Activated T-helper 17 cell treated with anti-CD3 and anti-CD28 coated beads, Interleukin-2, amount 50 U/mL, for 72 hours (primary cell): ENCODE measurements at regions not wholly inside any gene's neighbourhood (a gene's known extent, or its start where the extent isn't known, plus 50 kb on each side); places are given as distances from the start of the nearest gene placed in this dataset.

Source experiments
- ATAC-seq: fragments of 150-1000 bp; cut with Tn5 transposase; replicated peaks from 2 replicates; pipeline ENCODE4 v1.10.0; 2021; ENCODE audit warnings: mild to moderate bottlenecking, moderate library complexity
- H3K27ac Mint-ChIP-seq: one replicate; pipeline ENCODE4 v1.8.0; 2022; ENCODE audit warnings: mixed read lengths
- H3K27me3 Mint-ChIP-seq: one replicate; pipeline ENCODE4 v1.8.0; 2022; ENCODE audit warnings: mixed read lengths
- H3K36me3 Mint-ChIP-seq: one replicate; pipeline ENCODE4 v1.8.0; 2022; ENCODE audit warnings: low read depth, mild to moderate bottlenecking, mixed read lengths
- H3K4me1 Mint-ChIP-seq: one replicate; pipeline ENCODE4 v1.8.0; 2022; ENCODE audit warnings: mixed read lengths
- H3K4me3 Mint-ChIP-seq: one replicate; pipeline ENCODE4 v1.8.0; 2022; ENCODE audit warnings: mild to moderate bottlenecking, mixed read lengths
- H3K9me3 Mint-ChIP-seq: one replicate; pipeline ENCODE4 v1.8.0; 2022; ENCODE audit warnings: mixed read lengths

DNA sequence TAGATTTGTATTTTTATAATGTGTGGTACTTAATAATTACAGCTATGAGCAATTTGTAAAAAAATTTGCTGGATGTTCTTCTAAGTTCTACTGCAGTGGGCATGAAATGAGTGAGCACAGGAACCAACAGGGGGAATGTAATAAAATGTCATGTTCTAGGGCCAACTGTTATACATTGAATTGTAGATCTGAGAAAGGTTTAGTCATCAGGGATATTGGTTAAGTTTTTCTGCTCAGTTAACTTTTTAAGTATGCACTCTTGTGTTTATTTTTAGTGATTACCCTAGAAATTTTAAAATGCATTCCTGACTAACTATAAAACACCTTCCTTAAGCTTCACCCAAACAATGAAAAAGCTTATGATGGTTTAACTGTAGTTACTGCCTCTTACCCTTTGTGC, 101.8 kb downstream of the CAND1 start:
- H3K27ac Mint-ChIP-seq: no peak overlapping the region
- no peaks in the 10 kb centered on the region for H3K4me1 Mint-ChIP-seq
- peaks cover 3% of the 10 kb centered on the region for H3K27me3 Mint-ChIP-seq
- peaks cover 4% of the 10 kb centered on the region for H3K9me3 Mint-ChIP-seq
- H3K36me3 Mint-ChIP-seq: no peaks in the 10 kb centered on the region
- ATAC-seq: no peak
- no peak overlapping the region for H3K4me3 Mint-ChIP-seq

DNA sequence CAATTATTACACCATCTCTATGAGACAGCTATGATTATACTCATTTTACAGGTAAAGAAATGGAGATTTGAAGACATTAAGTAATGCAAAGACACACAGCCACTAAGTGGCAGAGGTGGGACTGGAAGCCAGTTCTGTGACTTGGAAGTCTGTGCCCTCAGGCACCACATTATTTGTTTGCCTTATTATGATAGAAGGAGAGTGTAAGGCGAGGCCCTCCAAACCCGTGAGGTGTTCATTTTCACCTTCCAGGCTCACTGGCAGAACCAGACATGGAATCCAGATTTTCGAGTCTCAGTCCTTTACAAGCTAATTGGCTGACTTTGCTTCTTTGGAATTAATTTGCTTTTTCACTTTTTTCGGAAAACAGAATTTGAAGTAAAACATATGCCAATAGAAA, 107.9 kb downstream of the CAND1 start:
- Mint-ChIP-seq H3K4me1 (no peaks in the 10 kb centered on the region), H3K27ac (no peak overlapping the region), H3K4me3 (no peak overlapping the region), H3K27me3 (peaks cover 10% of the 10 kb centered on the region), H3K36me3 (no peaks in the 10 kb centered on the region), H3K9me3 (peaks cover 4% of the 10 kb centered on the region)
- ATAC-seq: no peak

DNA sequence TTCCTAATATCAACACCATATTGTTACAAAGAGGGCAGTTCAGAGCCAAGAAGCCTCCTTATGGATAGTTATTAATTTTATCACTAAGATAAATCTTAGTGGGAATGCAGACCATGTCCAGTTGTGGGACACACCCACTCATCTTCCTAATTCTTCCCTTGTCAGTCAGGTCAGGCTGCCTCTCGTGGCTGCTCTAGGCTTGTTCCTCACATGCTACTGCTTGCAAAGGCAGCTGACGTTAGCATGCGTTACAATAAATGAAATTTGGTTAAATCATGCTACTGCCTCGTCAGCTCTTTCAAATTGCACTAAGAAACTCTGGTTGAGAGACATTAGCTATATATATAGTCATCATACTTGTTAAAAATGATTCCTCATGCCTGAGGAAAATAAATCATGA, 108.4 kb downstream of the CAND1 start:
- Mint-ChIP-seq H3K27me3 (peaks cover 7% of the 10 kb centered on the region), H3K9me3 (no peaks in the 10 kb centered on the region), H3K4me3 (no peak overlapping the region), H3K36me3 (no peaks in the 10 kb centered on the region), H3K27ac (no peak overlapping the region), H3K4me1 (no peaks in the 10 kb centered on the region)
- no peak for ATAC-seq

DNA sequence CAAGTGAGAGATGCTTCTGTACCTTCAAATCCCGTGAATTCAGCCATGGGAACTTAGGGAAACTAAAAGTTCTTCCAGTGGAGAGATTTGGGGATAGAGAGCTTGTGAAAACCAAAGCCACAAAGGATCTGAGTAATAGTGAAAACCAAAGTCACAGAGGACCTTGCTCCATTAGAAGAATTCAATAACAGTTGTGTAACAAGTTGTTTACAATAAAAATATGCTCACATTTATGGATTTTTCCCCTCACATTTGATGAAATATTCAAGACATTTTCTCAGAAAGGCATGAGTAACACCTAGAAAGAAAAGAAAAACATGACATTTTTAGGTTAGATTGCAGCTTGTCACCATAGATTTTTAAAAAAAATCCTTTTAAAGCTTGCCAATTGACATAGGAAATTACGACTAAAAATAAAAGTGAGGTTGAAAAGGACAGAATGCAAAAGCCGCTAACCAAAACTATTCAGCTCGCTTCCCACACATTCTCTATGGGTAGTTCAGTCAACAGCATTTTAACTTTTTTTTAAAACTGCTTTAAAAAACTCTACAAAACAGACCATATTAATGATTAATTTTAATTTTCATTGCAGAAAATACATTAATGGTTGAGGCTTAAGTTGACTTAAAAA, 113.2 kb downstream of the CAND1 start:
- H3K27me3 Mint-ChIP-seq: peaks cover 10% of the 10 kb centered on the region
- H3K4me3 Mint-ChIP-seq: no peak overlapping the region
- H3K36me3 Mint-ChIP-seq: no peaks in the 10 kb centered on the region
- no peak overlapping the region for H3K27ac Mint-ChIP-seq
- no peaks in the 10 kb centered on the region for H3K9me3 Mint-ChIP-seq
- no peaks in the 10 kb centered on the region for H3K4me1 Mint-ChIP-seq
- ATAC-seq: no peak

DNA sequence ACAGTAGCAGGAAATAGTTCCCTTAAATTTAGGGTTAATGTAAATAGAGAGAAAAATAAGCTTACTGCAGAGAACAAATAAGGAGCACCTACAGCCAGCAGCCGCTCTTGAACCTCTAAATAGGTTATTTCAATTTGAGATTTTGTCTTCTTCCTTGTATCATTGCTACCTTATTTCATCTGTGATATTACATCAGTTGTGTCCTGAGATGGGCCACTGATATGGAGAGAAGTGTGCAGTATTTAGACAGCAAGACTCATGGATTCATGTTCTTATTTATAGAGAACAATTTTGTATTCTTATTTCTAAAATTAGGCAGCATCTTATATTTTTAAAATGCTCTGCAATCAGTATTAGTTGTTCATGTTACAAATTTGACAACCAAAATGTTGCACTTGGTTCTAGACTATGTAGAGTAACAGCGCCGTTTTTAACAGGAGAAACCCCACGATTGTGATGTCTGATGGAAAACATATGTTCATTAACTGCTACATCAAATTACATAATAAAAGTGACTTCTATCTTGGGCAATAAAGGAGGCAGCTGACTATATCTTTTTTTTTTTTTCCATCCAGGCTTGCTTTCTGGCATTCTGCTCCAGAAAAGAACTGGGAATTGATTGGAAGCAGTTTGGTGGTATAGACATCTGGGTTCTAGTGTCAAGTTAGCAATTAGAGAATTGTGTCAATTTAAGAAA, 117.9 kb downstream of the CAND1 start:
- Mint-ChIP-seq H3K27me3 (peaks cover 3% of the 10 kb centered on the region), H3K4me3 (no peak overlapping the region), H3K4me1 (no peaks in the 10 kb centered on the region), H3K36me3 (no peaks in the 10 kb centered on the region), H3K9me3 (no peaks in the 10 kb centered on the region), H3K27ac (no peak overlapping the region)
- ATAC-seq: no peak

GRCh38 chr12:67388331-67389138, 119.4 kb downstream of the CAND1 start:
- no peak for ATAC-seq
- H3K4me3 Mint-ChIP-seq: no peak overlapping the region
- H3K4me1 Mint-ChIP-seq: no peaks in the 10 kb centered on the region
- no peaks in the 10 kb centered on the region for H3K9me3 Mint-ChIP-seq
- H3K27ac Mint-ChIP-seq: no peak overlapping the region
- peaks cover 3% of the 10 kb centered on the region for H3K27me3 Mint-ChIP-seq
- H3K36me3 Mint-ChIP-seq: no peaks in the 10 kb centered on the region

GRCh38 chr12:67390273-67390672, 121.1 kb downstream of the CAND1 start:
- Mint-ChIP-seq H3K9me3 (no peaks in the 10 kb centered on the region), H3K4me3 (no peak overlapping the region), H3K27me3 (no peaks in the 10 kb centered on the region), H3K4me1 (no peaks in the 10 kb centered on the region), H3K27ac (no peak overlapping the region), H3K36me3 (no peaks in the 10 kb centered on the region)
- ATAC-seq: no peak

- H3K27me3 Mint-ChIP-seq: no peaks in the 10 kb centered on the region
- H3K4me1 Mint-ChIP-seq: no peaks in the 10 kb centered on the region
- H3K36me3 Mint-ChIP-seq: no peaks in the 10 kb centered on the region
- no peak for ATAC-seq
- no peak overlapping the region for H3K4me3 Mint-ChIP-seq
- H3K27ac Mint-ChIP-seq: no peak overlapping the region
- no peaks in the 10 kb centered on the region for H3K9me3 Mint-ChIP-seq
Measured at GRCh38 chr12:67391034-67391433, 121.9 kb downstream of the CAND1 start.

- Mint-ChIP-seq H3K4me3 (no peak overlapping the region), H3K27me3 (no peaks in the 10 kb centered on the region), H3K4me1 (no peaks in the 10 kb centered on the region), H3K36me3 (no peaks in the 10 kb centered on the region), H3K27ac (no peak overlapping the region), H3K9me3 (no peaks in the 10 kb centered on the region)
- ATAC-seq: no peak
Measured at GRCh38 chr12:67391656-67392055, 122.5 kb downstream of the CAND1 start.

DNA sequence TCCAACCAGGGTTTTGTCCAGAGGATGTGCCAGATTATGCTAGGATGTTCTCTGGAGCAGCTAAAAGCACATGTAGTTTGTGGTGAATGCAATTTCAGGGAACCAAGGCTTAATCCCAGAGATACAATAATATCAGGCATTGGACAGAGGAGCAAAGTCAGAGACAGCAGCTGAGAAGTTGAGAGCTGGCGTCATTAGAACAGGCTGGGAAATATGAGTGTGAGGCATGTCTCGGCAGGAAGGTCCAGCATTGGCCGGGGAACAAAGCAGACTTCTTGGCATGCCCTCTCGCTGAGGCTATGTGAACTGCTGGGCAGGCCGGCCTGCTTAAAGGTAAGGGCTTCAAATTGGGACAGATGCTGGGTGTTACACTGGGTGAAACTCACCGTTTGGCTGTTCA, 125.4 kb downstream of the CAND1 start:
- no peak overlapping the region for H3K27ac Mint-ChIP-seq
- H3K4me3 Mint-ChIP-seq: no peak overlapping the region
- H3K27me3 Mint-ChIP-seq: no peaks in the 10 kb centered on the region
- no peak for ATAC-seq
- H3K4me1 Mint-ChIP-seq: no peaks in the 10 kb centered on the region
- no peaks in the 10 kb centered on the region for H3K9me3 Mint-ChIP-seq
- H3K36me3 Mint-ChIP-seq: no peaks in the 10 kb centered on the region

- ATAC-seq: no peak
- Mint-ChIP-seq H3K4me1 (no peaks in the 10 kb centered on the region), H3K27me3 (no peaks in the 10 kb centered on the region), H3K4me3 (no peak overlapping the region), H3K9me3 (peaks cover 3% of the 10 kb centered on the region), H3K27ac (no peak overlapping the region), H3K36me3 (no peaks in the 10 kb centered on the region)
Measured at GRCh38 chr12:67400742-67401141, 131.6 kb downstream of the CAND1 start.

DNA sequence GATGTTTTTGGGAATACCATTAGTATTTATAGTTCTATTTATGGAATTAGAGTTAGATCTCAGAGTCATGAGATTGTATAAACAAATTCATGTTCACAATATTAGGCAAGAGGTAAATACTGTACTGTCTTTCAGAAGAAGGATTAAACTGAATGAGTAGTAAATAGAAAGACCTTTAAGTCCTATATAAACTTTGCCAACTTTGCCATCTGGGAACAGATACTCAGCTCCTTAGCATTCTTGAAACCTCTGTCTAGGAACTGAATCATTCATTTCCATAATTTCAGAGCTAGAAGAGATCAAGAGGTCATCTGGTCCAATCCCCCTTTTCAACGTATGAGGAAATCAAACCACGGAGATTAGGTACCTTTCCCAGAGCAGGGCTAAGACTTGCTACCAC, 141.1 kb downstream of the CAND1 start:
- H3K9me3 Mint-ChIP-seq: peaks cover 13% of the 10 kb centered on the region
- ATAC-seq: no peak
- no peaks in the 10 kb centered on the region for H3K36me3 Mint-ChIP-seq
- H3K4me1 Mint-ChIP-seq: no peaks in the 10 kb centered on the region
- no peak overlapping the region for H3K27ac Mint-ChIP-seq
- H3K27me3 Mint-ChIP-seq: no peaks in the 10 kb centered on the region
- no peak overlapping the region for H3K4me3 Mint-ChIP-seq

DNA sequence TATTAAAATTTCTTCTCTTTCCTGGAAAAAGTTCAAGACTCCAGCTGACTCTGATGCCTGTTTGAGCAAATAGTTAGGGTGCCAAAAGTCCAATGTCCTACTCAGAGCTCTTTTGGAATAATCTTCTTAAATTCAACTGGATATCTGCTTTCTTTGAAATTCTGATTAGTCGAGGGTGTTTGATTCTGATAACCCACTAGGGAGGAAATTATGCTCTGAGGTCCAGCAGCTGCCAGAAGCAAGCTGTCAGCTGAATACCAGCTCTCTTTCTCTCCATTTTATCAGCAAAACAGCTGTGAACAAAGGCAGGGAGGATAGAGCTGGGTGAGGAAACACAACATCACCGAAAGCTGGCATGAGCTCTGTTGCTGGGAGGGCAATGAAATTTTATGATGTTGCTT, 141.5 kb downstream of the CAND1 start:
- Mint-ChIP-seq H3K27me3 (no peaks in the 10 kb centered on the region), H3K4me3 (no peak overlapping the region), H3K4me1 (no peaks in the 10 kb centered on the region), H3K27ac (no peak overlapping the region), H3K9me3 (peaks cover 9% of the 10 kb centered on the region), H3K36me3 (no peaks in the 10 kb centered on the region)
- ATAC-seq: no peak

GRCh38 chr12:67411562-67411961, 142.4 kb downstream of the CAND1 start:
- no peaks in the 10 kb centered on the region for H3K27me3 Mint-ChIP-seq
- H3K4me3 Mint-ChIP-seq: no peak overlapping the region
- H3K9me3 Mint-ChIP-seq: peaks cover 4% of the 10 kb centered on the region
- H3K4me1 Mint-ChIP-seq: no peaks in the 10 kb centered on the region
- no peak for ATAC-seq
- no peaks in the 10 kb centered on the region for H3K36me3 Mint-ChIP-seq
- H3K27ac Mint-ChIP-seq: no peak overlapping the region

DNA sequence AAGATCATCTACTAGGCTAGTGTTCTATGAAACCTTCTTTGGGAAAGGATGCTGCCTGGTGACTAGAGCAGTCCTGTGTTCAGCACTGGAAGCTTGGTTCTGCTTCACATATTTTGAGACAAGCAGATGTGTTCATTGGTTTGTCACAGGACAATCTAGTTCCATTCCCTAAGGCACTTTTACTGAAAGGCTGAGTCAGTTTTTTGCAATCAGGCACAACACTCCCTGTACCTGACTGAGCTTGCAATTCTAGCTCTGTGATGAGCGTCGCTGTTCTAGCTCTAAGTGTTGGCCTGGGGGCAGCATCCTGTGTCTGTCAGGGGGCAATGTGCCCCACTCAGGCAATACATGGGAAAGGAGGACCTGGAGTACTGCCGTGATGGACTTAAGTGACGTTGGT, 144.4 kb downstream of the CAND1 start:
- H3K9me3 Mint-ChIP-seq: peaks cover 4% of the 10 kb centered on the region
- no peaks in the 10 kb centered on the region for H3K27me3 Mint-ChIP-seq
- ATAC-seq: no peak
- H3K4me3 Mint-ChIP-seq: no peak overlapping the region
- no peaks in the 10 kb centered on the region for H3K4me1 Mint-ChIP-seq
- H3K36me3 Mint-ChIP-seq: no peaks in the 10 kb centered on the region
- H3K27ac Mint-ChIP-seq: no peak overlapping the region
